HCT116 (cell line): ENCODE measurements at regions not wholly inside any gene's neighbourhood (a gene's known extent, or its start where the extent isn't known, plus 50 kb on each side); places are given as distances from the start of the nearest gene placed in this dataset.

ENCODE experiments used
- ATAC-seq: fragments of 200-7000 bp; cut with Tn5 transposase; 2 replicates; pipeline ENCODE4 v1.9.1; 2020; ENCODE audit warnings: mild to moderate bottlenecking, moderate library complexity
- BruUV-seq: library from RNA; stranded (reverse); fragments of 400-500 nt; replicated peaks from 2 replicates; lab custom pipeline; 2021; lab: Mats Ljungman, UMichigan
- CTCF ChIA-PET: fragments of 300-600 bp; sonication (Branson Sonifier 250); formaldehyde crosslinking; loops from one replicate; lab custom pipeline; 2021; ENCODE audit warnings: antibody characterized with exemption; lab: Charles Lee
- POLR2A ChIA-PET: fragments of 300-600, 350-600 bp; sonication (Branson Sonifier 250); formaldehyde crosslinking; loops from one replicate; lab custom pipeline; 2021; ENCODE audit warnings: antibody characterized with exemption; lab: Charles Lee
- RAD21 ChIA-PET, 2 experiments: fragments of 300-600 bp; sonication (Branson Sonifier 250); formaldehyde crosslinking; loops; one replicate each; lab custom pipeline; 2023; ENCODE audit warnings: low total read pairs in 2 of 2; ENCODE audit not compliant: uncharacterized antibody in 2 of 2, unreplicated experiment in 2 of 2, low non-redundant PET in 1 of 2; lab: Charles Lee
- DNase-seq: peaks from one replicate; pipeline ENCODE4 v3.0.0-alpha.2; 2010; ENCODE audit warnings: low read depth, low spot score
- H2AFZ ChIP-seq: fragments of 200-600 bp; shearing (Covaris generic), sonication (generic); 2 replicates; pipeline ENCODE4 v1.6.1; 2017; ENCODE audit warnings: low read depth, mixed run types, mixed read lengths, antibody characterized with exemption, low read length; ENCODE audit not compliant: poor library complexity, severe bottlenecking
- H3K27ac ChIP-seq: 2 replicates; pipeline ENCODE4 v1.5.1; 2012; ENCODE audit warnings: low read depth, low read length
- H3K27me3 ChIP-seq: fragments of 200-600 bp; sonication (generic); 2 replicates; pipeline ENCODE4 v1.6.1; 2016; ENCODE audit warnings: mixed run types, low read length, mixed read lengths; ENCODE audit not compliant: insufficient read depth
- H3K36me3 ChIP-seq, 2 experiments: fragments of 200-500 bp in 1 of 2; fragments of 200-600 bp in 1 of 2; sonication (Bioruptor generic) in 1 of 2; sonication (generic) in 1 of 2; 2 replicates each; pipeline versions ENCODE4 v1.5.1 to v1.6.1; 2014 to 2016; ENCODE audit warnings: low read length in 2 of 2, inconsistent platforms in 1 of 2, mixed read lengths in 1 of 2, mixed run types in 1 of 2; ENCODE audit not compliant: insufficient read depth in 2 of 2, control insufficient read depth in 1 of 2
- H3K4me1 ChIP-seq, 2 experiments: fragments of 200-600 bp in 1 of 2; sonication (generic) in 1 of 2; 2 replicates each; pipeline versions ENCODE4 v1.5.1 to v1.6.1; 2012 to 2017; ENCODE audit warnings: low read length in 2 of 2, inconsistent platforms in 1 of 2, mild to moderate bottlenecking in 1 of 2, mixed read lengths in 1 of 2, mixed run types in 1 of 2, moderate library complexity in 1 of 2; ENCODE audit not compliant: insufficient read depth in 2 of 2, control insufficient read depth in 1 of 2
- H3K4me2 ChIP-seq: fragments of 200-600 bp; sonication (generic); 2 replicates; pipeline ENCODE4 v1.6.1; 2017; ENCODE audit warnings: mixed run types, low read length, mixed read lengths
- H3K4me3 ChIP-seq, 2 experiments: fragments of 200-600 bp in 1 of 2; sonication (generic) in 1 of 2; replicated peaks in 1 of 2; 2 replicates each; pipeline ENCODE4 v1.5.1; 2011 to 2016; ENCODE audit warnings: low read length in 2 of 2, control low read depth in 1 of 2, low read depth in 1 of 2, mild to moderate bottlenecking in 1 of 2, mixed read lengths in 1 of 2, mixed run types in 1 of 2
- H3K79me2 ChIP-seq: fragments of 200-600 bp; sonication (generic); 2 replicates; pipeline ENCODE4 v1.6.1; 2017; ENCODE audit warnings: mild to moderate bottlenecking, mixed run types, low read length, moderate library complexity, mixed read lengths; ENCODE audit not compliant: insufficient read depth
- H3K9ac ChIP-seq: fragments of 200-600 bp; sonication (generic); 2 replicates; pipeline ENCODE4 v1.6.1; 2016; ENCODE audit warnings: low read length, mixed read lengths
- H3K9me2 ChIP-seq: fragments of 200-600 bp; sonication (generic), shearing (Covaris generic); 2 replicates; pipeline ENCODE4 v1.6.1; 2017; ENCODE audit warnings: mixed run types, mild to moderate bottlenecking, moderate library complexity; ENCODE audit not compliant: insufficient read depth
- H3K9me3 ChIP-seq, 2 experiments: fragments of 200-500 bp in 1 of 2; fragments of 200-600 bp in 1 of 2; sonication (Bioruptor generic) in 1 of 2; sonication (generic) in 1 of 2; 2 replicates each; pipeline ENCODE4 v1.6.1; 2014 to 2017; ENCODE audit warnings: low read length in 2 of 2, mixed read lengths in 2 of 2, inconsistent platforms in 1 of 2, low read depth in 1 of 2, mild to moderate bottlenecking in 1 of 2, mixed run types in 1 of 2, moderate library complexity in 1 of 2; ENCODE audit not compliant: control insufficient read depth in 1 of 2, insufficient read depth in 1 of 2
- H4K20me1 ChIP-seq: fragments of 200-600 bp; sonication (generic), shearing (Covaris generic); 2 replicates; pipeline ENCODE4 v1.6.1; 2017; ENCODE audit warnings: mixed run types, mild to moderate bottlenecking, moderate library complexity; ENCODE audit not compliant: insufficient read depth
- CBX3 ChIP-seq: IDR thresholded peaks from 2 replicates; pipeline ENCODE4 v1.6.1; 2012; ENCODE audit warnings: low read depth
- EGR1 ChIP-seq: IDR thresholded peaks from 2 replicates; pipeline ENCODE4 v1.6.1; 2012; ENCODE audit warnings: low read depth
- EZH2 ChIP-seq: fragments of 200-600 bp; sonication (generic); IDR thresholded peaks from 2 replicates; pipeline ENCODE4 v1.6.1; 2017; ENCODE audit warnings: antibody characterized with exemption, mixed run types
- EZH2phosphoT487 ChIP-seq: fragments of 200-600 bp; IDR thresholded peaks from 2 replicates; pipeline ENCODE4 v1.6.1; 2018; ENCODE audit warnings: antibody characterized with exemption, borderline replicate concordance
- FOSL1 ChIP-seq: IDR thresholded peaks from 2 replicates; pipeline ENCODE4 v1.6.1; 2012; ENCODE audit warnings: low read depth
- JUND ChIP-seq: IDR thresholded peaks from 2 replicates; pipeline ENCODE4 v1.6.1; 2012
- POLR2A ChIP-seq: IDR thresholded peaks from 2 replicates; pipeline ENCODE4 v1.7.0; 2011; ENCODE audit warnings: borderline replicate concordance; ENCODE audit not compliant: insufficient read depth, insufficient read length; ENCODE audit errors: extremely low read depth
- POLR2AphosphoS5 ChIP-seq: IDR thresholded peaks from 2 replicates; pipeline ENCODE4 v1.6.1; 2011; ENCODE audit warnings: mild to moderate bottlenecking, low read depth, low read length, moderate library complexity
- SIN3A ChIP-seq: IDR thresholded peaks from 2 replicates; pipeline ENCODE4 v1.6.1; 2012; ENCODE audit warnings: low read depth
- SP1 ChIP-seq: IDR thresholded peaks from 2 replicates; pipeline ENCODE4 v1.6.1; 2012; ENCODE audit warnings: low read depth
- ZFX ChIP-seq: fragments of 450-650 bp; IDR thresholded peaks from 2 replicates; pipeline ENCODE4 v1.6.1; 2017
- ZNF274 ChIP-seq: fragments of 200-500 bp; sonication (Bioruptor generic); IDR thresholded peaks from 2 replicates; pipeline ENCODE4 v1.6.1; 2014; ENCODE audit warnings: mild to moderate bottlenecking, low read depth, low read length, inconsistent platforms
- intact Hi-C: fragments of 100-400 bp; cut with micrococcal nuclease; formaldehyde crosslinking; loops from 2 replicates; pipeline ENCODE4 v1.10.0; 2022
- TF ChIP-seq, protein P1 (sequence below): IDR thresholded peaks from 2 replicates; pipeline ENCODE4 v1.6.1; 2012; ENCODE audit warnings: low read depth
- TF ChIP-seq, protein P2 (sequence below), 3 experiments: fragments of 200-600 bp in 1 of 3; sonication (generic) in 1 of 3; IDR thresholded peaks in 2 of 3; conservative IDR thresholded peaks in 1 of 3; 2 replicates each; pipeline ENCODE4 v1.5.1; 2012 to 2017; ENCODE audit warnings: low read depth in 2 of 3, low read length in 2 of 3, antibody characterized with exemption in 1 of 3, borderline replicate concordance in 1 of 3, control low read depth in 1 of 3, mild to moderate bottlenecking in 1 of 3, mixed read lengths in 1 of 3, mixed run types in 1 of 3, moderate library complexity in 1 of 3; ENCODE audit not compliant: insufficient read depth in 1 of 3
- TF ChIP-seq, protein P3 (sequence below): IDR thresholded peaks from 2 replicates; pipeline ENCODE4 v1.6.1; 2011; ENCODE audit warnings: mild to moderate bottlenecking, low read length, moderate library complexity; ENCODE audit not compliant: insufficient replicate concordance; ENCODE audit errors: extremely low read depth

DNA sequence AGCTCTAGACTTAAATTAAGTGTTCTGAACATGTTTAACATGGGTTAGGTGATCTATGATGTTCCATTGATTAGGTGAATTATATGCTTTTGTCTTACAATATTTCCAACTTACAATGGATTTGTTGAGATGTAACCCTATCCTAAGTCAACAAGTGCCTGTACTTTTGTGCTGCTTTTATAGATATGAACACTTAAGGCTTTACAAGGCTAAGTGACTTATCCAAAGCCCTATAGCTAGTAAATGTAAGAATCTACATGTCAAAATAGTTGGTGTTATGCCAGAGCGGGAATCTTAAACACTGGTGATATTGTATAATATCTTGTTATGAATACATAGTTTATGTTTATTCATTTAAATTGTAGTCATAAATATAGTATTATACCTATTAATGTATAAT, 1629.1 kb upstream of the IGFBP7 start:
- no peak for DNase-seq
- TF ChIP-seq, protein P1, sequence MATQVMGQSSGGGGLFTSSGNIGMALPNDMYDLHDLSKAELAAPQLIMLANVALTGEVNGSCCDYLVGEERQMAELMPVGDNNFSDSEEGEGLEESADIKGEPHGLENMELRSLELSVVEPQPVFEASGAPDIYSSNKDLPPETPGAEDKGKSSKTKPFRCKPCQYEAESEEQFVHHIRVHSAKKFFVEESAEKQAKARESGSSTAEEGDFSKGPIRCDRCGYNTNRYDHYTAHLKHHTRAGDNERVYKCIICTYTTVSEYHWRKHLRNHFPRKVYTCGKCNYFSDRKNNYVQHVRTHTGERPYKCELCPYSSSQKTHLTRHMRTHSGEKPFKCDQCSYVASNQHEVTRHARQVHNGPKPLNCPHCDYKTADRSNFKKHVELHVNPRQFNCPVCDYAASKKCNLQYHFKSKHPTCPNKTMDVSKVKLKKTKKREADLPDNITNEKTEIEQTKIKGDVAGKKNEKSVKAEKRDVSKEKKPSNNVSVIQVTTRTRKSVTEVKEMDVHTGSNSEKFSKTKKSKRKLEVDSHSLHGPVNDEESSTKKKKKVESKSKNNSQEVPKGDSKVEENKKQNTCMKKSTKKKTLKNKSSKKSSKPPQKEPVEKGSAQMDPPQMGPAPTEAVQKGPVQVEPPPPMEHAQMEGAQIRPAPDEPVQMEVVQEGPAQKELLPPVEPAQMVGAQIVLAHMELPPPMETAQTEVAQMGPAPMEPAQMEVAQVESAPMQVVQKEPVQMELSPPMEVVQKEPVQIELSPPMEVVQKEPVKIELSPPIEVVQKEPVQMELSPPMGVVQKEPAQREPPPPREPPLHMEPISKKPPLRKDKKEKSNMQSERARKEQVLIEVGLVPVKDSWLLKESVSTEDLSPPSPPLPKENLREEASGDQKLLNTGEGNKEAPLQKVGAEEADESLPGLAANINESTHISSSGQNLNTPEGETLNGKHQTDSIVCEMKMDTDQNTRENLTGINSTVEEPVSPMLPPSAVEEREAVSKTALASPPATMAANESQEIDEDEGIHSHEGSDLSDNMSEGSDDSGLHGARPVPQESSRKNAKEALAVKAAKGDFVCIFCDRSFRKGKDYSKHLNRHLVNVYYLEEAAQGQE: no peak
- no peak for TF ChIP-seq EGR1
- TF ChIP-seq SIN3A: no peak
- TF ChIP-seq SP1: no peak
- no peak for TF ChIP-seq CBX3
- no peak for TF ChIP-seq EZH2phosphoT487
- no peak for TF ChIP-seq FOSL1
- no peak for TF ChIP-seq JUND
- no peak for TF ChIP-seq POLR2AphosphoS5
- no peak overlapping the region for H3K27ac ChIP-seq
- RAD21 ChIA-PET: no interaction called here
- no peak overlapping the region for H3K9ac ChIP-seq
- intact Hi-C loops: no loop called here
- CTCF ChIA-PET: no interaction called here
- POLR2A ChIA-PET: no interaction called here
- H3K9me3 ChIP-seq: peaks cover 4 to 19% of the 10 kb centered on the region in 2 experiments; a peak in 2 of 4 replicates
- no peaks in the 10 kb centered on the region for H3K27me3 ChIP-seq
- H3K4me2 ChIP-seq: no peak overlapping the region
- H2AFZ ChIP-seq: no peak overlapping the region
- no TSS peak for BruUV-seq
- no peak for ATAC-seq
- H4K20me1 ChIP-seq: no peaks in the 10 kb centered on the region
- H3K4me3 ChIP-seq: no peak overlapping the region
- H3K36me3 ChIP-seq: no peaks in the 10 kb centered on the region
- no peaks in the 10 kb centered on the region for H3K4me1 ChIP-seq
- no peaks in the 10 kb centered on the region for H3K79me2 ChIP-seq
- H3K9me2 ChIP-seq: no peaks in the 10 kb centered on the region

DNA sequence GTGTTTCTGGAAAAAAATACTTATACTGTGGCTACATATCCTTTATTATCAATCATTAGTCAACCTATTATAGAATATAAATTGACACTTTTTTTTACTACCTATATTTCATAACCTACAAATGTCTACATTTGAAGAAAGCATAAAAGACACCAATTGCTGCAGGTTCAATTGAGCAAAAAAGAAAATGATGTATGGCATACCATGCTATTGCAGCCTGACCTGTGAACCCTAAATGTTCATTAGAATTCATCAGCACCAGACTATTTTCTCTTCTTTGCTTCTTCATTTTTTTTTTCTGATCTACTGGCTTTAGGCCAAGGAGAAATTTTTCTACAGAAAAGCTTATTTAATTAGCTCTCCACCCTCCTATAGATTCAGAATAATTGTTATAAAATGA, 1628.2 kb upstream of the IGFBP7 start:
- ATAC-seq: no peak
- H3K79me2 ChIP-seq: no peaks in the 10 kb centered on the region
- POLR2A ChIA-PET: no interaction called here
- RAD21 ChIA-PET: no interaction called here
- no peak overlapping the region for H3K4me2 ChIP-seq
- no peaks in the 10 kb centered on the region for H3K9me2 ChIP-seq
- no peaks in the 10 kb centered on the region for H3K36me3 ChIP-seq
- no peak for DNase-seq
- intact Hi-C loops: no loop called here
- no peaks in the 10 kb centered on the region for H3K27me3 ChIP-seq
- CTCF ChIA-PET: no interaction called here
- BruUV-seq: no TSS peak
- no peak overlapping the region for H2AFZ ChIP-seq
- H3K4me3 ChIP-seq: no peak overlapping the region
- H4K20me1 ChIP-seq: no peaks in the 10 kb centered on the region
- no peak overlapping the region for H3K27ac ChIP-seq
- H3K9me3 ChIP-seq: peaks cover 4 to 16% of the 10 kb centered on the region in 2 experiments; a peak in 2 of 4 replicates
- H3K4me1 ChIP-seq: no peaks in the 10 kb centered on the region
- H3K9ac ChIP-seq: no peak overlapping the region
- TF ChIP-seq EGR1 (no peak), CBX3 (no peak), POLR2AphosphoS5 (no peak), SIN3A (no peak), POLR2A (no peak), EZH2 (no peak), ZNF274 (no peak), ZFX (no peak)
- TF ChIP-seq, protein P2, sequence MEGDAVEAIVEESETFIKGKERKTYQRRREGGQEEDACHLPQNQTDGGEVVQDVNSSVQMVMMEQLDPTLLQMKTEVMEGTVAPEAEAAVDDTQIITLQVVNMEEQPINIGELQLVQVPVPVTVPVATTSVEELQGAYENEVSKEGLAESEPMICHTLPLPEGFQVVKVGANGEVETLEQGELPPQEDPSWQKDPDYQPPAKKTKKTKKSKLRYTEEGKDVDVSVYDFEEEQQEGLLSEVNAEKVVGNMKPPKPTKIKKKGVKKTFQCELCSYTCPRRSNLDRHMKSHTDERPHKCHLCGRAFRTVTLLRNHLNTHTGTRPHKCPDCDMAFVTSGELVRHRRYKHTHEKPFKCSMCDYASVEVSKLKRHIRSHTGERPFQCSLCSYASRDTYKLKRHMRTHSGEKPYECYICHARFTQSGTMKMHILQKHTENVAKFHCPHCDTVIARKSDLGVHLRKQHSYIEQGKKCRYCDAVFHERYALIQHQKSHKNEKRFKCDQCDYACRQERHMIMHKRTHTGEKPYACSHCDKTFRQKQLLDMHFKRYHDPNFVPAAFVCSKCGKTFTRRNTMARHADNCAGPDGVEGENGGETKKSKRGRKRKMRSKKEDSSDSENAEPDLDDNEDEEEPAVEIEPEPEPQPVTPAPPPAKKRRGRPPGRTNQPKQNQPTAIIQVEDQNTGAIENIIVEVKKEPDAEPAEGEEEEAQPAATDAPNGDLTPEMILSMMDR (IDR thresholded peaks at IDR 0.05 in 2 of 3, conservative IDR thresholded peaks at IDR 0.05 in 1 of 3; ENCODE audit: borderline replicate concordance in 1 of 3, insufficient read depth in 1 of 3, low read depth in 2 of 3, low read length in 2 of 3): no peak
- TF ChIP-seq, protein P3, sequence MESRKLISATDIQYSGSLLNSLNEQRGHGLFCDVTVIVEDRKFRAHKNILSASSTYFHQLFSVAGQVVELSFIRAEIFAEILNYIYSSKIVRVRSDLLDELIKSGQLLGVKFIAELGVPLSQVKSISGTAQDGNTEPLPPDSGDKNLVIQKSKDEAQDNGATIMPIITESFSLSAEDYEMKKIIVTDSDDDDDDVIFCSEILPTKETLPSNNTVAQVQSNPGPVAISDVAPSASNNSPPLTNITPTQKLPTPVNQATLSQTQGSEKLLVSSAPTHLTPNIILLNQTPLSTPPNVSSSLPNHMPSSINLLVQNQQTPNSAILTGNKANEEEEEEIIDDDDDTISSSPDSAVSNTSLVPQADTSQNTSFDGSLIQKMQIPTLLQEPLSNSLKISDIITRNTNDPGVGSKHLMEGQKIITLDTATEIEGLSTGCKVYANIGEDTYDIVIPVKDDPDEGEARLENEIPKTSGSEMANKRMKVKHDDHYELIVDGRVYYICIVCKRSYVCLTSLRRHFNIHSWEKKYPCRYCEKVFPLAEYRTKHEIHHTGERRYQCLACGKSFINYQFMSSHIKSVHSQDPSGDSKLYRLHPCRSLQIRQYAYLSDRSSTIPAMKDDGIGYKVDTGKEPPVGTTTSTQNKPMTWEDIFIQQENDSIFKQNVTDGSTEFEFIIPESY: no peak
